KOPT-K1 (cell line): ENCODE measurements at regions not wholly inside any gene's neighbourhood (a gene's known extent, or its start where the extent isn't known, plus 50 kb on each side); places are given as distances from the start of the nearest gene placed in this dataset.
"Not testable (repeated sequence)": the region's sequence is repeated elsewhere in the genome, so short reads cannot be mapped to it uniquely, and the experiment has no call there.

Experiments
- H3K27ac ChIP-seq: fragments of 200-600 bp; sonication (generic); 2 replicates; pipeline ENCODE4 v1.5.1; 2016; ENCODE audit warnings: antibody characterized with exemption, mild to moderate bottlenecking, low read depth, low read length; ENCODE audit not compliant: poor library complexity, severe bottlenecking
- H3K36me3 ChIP-seq: fragments of 200-600 bp; sonication (generic); 2 replicates; pipeline ENCODE4 v1.5.1; 2017; ENCODE audit warnings: antibody characterized with exemption, mild to moderate bottlenecking, low read length, moderate library complexity; ENCODE audit not compliant: insufficient read depth
- H3K9me3 ChIP-seq: fragments of 200-600 bp; sonication (generic); 2 replicates; pipeline ENCODE4 v1.5.1; 2017; ENCODE audit warnings: antibody characterized with exemption, low read length, mild to moderate bottlenecking; ENCODE audit not compliant: insufficient read depth, poor library complexity, severe bottlenecking

DNA sequence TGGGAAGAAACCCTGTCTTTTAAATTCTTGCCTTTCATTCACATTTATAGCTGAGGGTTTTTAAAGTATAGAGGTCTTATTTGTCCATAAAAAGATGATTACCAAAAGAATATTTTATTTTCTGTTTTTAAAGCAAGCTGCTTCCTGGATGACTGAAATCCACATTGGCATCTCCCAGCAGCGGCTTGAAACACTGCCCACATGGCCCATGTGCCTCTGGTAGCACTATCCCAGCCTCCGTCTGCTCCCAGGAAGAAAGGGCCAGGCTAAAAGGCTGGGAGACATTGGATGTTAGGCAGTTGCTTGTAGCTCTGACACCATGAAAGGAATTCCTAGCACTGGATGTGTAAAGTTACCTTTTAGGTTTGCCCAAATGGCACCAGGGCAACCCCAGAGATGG lies 169.9 kb upstream of the CACNA1E start:
- Histone ChIP-seq H3K9me3 (no peaks in the 10 kb centered on the region), H3K27ac (no peak overlapping the region), H3K36me3 (no peaks in the 10 kb centered on the region)

DNA sequence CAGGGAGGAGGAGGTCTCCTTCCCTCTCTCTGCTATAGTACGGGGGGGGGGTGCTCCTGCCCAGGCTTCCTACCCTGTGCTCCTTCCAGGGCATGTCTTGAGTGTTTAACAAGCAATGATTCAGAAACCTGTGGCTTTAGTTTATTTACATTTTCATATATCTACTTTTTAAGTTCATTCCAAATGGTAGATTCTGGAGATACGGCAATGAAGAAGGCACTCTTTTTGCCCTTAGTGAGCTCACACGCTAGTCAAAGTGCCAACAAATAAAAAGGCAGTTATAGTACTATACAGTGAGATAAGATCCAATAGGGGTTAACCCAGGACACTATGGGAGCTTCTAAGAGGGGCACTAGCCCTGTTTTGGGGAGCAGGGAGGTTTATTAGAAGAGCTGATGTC lies 169.3 kb upstream of the CACNA1E start:
- Histone ChIP-seq H3K9me3 (no peaks in the 10 kb centered on the region), H3K36me3 (no peaks in the 10 kb centered on the region)

DNA sequence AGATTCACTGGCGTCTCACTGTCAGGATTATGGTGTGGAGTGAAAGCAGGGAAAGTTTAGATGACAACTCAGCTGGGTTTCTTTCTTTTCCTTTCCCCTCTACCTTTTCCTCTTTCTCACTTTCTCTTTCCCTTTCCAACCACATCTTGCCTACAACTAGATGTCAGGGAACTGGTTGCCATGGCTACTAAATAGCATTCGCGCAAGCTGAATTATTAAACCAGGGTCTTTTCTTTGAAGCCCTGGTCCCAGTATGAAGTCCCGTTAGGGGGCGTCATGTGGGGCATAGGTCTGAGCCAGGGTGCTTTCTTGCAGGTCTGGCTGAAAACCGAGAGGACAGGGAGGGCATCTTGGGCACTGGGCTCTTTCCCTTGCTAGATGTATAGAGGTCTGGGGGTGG lies 168.4 kb upstream of the CACNA1E start:
- Histone ChIP-seq H3K36me3 (no peaks in the 10 kb centered on the region), H3K27ac (no peak overlapping the region), H3K9me3 (no peaks in the 10 kb centered on the region)

More for the DNA sequence above, 169.3 kb upstream of the CACNA1E start:
- H3K27ac ChIP-seq: no peak overlapping the region

GRCh38 chr1:181317261-181317930 lies 165.9 kb upstream of the CACNA1E start:
- Histone ChIP-seq H3K27ac (no peak overlapping the region), H3K9me3 (no peaks in the 10 kb centered on the region), H3K36me3 (no peaks in the 10 kb centered on the region)

DNA sequence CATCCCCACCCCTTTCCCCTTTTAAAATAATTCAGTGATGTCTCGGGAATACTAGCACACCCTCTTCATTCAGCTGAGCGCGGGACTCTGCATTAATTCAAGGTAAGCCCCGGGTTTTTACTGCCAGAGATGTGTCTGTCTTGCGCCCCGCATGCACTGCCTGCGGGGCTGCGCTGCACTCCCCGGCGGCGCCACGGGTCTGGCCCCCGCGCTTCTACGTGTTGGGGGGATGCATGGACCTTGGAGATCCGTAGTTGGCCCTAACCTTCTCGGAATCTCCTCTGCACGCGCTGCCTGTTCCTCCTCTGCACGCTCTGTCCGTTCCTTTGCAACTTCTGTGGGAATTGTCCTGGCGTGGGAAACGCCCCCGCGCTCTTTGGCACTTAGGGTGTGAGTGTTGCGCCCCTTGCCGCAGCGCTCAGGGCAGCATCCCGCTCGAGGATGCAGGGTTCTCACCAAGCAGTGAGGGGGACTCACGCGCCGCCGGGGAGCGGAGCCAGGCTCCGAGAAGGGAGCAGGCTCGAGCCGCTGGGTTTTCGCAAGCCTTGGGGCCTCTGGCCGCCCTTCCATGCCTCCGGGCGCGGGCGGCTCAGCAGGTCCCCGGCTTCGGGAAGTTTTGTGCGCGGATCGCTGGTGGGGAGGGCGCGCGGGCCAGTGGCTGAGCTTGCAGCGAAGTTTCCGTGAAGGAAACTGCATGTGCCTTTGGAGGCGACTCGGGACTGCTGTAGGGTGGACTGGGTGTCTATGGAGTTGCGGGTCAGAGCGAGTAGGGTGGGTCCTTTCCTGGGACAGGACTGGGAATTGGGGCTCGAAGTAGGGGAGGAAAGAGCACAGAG lies 165.1 kb upstream of the CACNA1E start:
- H3K27ac ChIP-seq: no peak overlapping the region
- no peaks in the 10 kb centered on the region for H3K36me3 ChIP-seq
- H3K9me3 ChIP-seq: no peaks in the 10 kb centered on the region

- no peak overlapping the region for H3K27ac ChIP-seq
- H3K36me3 ChIP-seq: no peaks in the 10 kb centered on the region
- H3K9me3 ChIP-seq: no peaks in the 10 kb centered on the region
Measured at GRCh38 chr1:181318858-181319235, 164.5 kb upstream of the CACNA1E start.

DNA sequence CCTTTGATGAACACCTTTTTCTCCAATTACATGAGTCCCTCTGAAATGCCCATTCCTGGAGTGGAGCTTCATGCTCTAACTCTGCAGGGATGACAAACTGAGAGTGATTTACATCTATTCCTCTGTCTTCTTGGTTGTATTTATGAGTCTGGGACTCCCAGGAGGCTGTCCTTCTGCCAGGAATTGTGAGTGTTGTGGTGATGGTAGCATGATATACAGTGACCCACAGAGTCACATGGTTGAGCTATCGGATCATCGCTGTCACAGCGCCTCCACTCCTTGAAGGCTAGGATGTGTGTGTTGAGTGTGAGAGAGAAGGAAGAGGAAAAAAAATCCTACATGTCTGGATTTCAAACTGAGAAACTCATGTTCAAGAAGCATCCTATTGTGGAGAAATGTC lies 163.4 kb upstream of the CACNA1E start:
- no peaks in the 10 kb centered on the region for H3K36me3 ChIP-seq
- H3K27ac ChIP-seq: no peak overlapping the region
- no peaks in the 10 kb centered on the region for H3K9me3 ChIP-seq

DNA sequence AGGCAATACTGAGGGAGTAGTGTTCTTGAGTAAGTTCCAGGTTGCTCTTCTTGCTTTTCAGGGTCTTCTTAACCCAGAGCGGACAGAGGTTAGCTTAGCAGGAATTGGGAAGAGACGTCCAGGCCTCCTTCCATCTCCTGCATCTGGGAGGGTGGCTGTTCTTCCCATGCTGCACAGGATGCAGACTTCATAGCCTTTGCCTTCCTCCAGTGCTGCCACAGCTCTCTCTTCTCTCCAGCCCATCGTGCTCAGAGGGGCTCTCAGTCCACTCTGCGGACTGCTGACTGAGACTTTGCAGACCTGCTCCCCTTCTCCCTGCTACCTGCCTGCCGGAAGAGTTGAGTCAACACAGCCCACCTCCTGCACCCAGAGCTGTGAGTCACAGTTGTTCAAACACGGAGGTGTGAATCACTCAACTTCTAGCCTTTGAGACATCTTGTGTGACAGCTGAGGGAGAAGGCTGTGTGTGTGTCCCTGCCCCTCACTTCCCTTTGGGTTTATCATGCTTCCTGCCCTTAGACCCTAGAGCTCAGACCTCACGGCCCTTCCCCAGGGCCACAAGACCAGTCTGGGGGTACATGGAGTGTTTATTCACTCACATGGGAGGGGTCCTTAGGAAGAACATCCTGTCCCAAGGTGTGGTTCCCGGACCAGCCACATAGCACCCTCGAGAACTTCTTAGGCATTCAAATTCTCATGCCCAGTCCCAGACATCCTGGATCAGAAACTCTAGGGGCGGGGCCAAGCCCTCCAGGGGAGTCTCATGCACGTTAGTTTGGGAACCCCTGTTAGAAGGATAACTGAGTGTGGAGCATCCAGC lies 158.3 kb upstream of the CACNA1E start:
- H3K9me3 ChIP-seq: no peaks in the 10 kb centered on the region
- H3K27ac ChIP-seq: no peak overlapping the region
- no peaks in the 10 kb centered on the region for H3K36me3 ChIP-seq

DNA sequence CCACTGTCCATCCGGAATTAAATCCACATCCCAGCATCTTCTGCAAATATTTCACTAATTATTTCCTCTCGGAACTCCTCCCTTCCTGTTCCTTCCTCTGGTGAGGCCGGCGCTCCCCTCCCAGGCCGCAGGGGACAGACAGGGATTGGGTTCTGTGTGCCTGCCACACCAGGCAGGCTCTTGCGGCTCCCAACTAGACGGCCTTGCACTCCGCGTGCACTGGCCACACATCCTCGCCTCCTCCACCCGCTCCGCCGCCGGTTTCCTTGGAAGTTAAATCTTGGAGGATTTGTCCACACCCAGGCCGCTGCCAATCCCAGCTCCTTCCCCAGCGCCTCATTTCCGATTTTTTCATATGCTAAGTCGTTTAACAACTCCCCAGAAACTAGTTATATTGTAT lies 157.6 kb upstream of the CACNA1E start:
- not testable (repeated sequence) for H3K27ac ChIP-seq, H3K36me3 ChIP-seq, H3K9me3 ChIP-seq

- no peaks in the 10 kb centered on the region for H3K36me3 ChIP-seq
- H3K27ac ChIP-seq: no peak overlapping the region
- H3K9me3 ChIP-seq: no peaks in the 10 kb centered on the region
Measured at GRCh38 chr1:181326348-181326747, 157.0 kb upstream of the CACNA1E start.

DNA sequence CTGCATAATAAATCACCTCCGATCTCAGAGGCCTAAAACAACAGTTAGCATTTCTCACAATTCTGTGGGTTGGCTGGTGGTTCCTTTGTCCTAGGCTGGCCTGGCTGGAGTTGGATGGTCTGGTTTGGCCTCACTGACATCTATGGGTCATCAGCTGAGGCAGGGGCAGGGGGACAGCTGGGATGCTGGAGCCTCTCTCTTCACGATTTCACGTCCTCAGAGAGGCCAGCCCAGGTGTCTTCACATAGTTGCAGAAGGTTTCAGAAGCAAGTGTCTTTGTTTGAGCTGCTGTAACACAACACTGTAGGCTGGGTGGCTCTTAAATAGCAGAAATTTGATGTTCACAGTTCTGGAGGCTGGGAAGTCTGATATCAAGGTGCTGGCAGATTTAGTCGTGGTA lies 155.5 kb upstream of the CACNA1E start:
- Histone ChIP-seq H3K9me3 (no peaks in the 10 kb centered on the region), H3K27ac (no peak overlapping the region), H3K36me3 (no peaks in the 10 kb centered on the region)

DNA sequence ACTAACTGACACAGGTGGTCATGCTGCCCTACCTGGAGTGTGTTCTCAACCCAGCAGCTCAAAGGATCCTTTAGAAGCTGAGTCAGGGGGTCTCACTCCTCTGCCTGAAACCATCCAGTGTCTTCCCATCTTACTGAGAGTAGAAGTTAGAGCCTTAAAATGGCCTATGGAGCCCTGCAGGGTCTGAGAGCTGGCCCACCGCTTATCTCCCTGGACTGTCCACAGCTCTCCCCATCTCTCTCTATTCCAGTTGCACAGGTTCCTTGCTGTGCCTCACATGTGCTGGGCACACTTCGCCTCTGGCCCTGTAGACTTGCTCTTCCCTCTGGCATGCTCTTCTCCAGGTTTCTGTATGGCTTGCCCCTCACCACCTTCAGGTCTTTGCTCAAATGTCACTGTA lies 148.6 kb upstream of the CACNA1E start:
- Histone ChIP-seq H3K27ac (no peak overlapping the region), H3K9me3 (no peaks in the 10 kb centered on the region), H3K36me3 (no peaks in the 10 kb centered on the region)

GRCh38 chr1:181335631-181336030 lies 147.7 kb upstream of the CACNA1E start:
- H3K27ac ChIP-seq: no peak overlapping the region
- H3K9me3 ChIP-seq: no peaks in the 10 kb centered on the region
- H3K36me3 ChIP-seq: no peaks in the 10 kb centered on the region

DNA sequence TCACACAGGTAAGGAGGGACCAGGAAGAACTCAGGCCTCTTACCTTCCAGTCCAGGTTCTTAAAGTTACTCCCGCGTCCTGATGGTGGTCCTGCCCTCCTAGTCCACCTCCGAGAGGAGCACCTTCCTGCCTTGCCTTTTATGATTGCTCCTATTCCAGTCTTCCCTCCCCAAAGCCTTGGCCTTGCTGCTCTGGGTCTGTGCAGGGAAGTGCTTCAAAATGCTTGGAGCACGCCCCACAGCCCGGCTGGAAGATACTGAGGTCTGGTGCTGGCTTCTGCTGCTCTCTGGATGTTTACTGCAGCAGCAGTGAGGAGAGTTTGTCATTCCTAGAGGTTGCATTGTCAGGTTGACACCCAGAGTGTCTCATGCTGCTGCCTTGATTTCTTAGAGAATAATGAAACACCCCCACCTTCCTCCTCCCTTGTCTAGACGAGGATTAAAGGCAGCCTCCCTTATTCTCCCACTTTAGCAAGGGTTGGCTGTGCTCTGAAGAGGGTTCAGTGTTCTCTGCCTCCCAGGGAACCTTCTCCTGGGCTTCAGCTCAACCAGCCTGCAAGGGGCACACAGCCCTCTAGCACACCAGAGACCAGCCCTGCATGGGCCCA lies 142.2 kb upstream of the CACNA1E start:
- no peak overlapping the region for H3K27ac ChIP-seq
- H3K36me3 ChIP-seq: no peaks in the 10 kb centered on the region
- no peaks in the 10 kb centered on the region for H3K9me3 ChIP-seq

DNA sequence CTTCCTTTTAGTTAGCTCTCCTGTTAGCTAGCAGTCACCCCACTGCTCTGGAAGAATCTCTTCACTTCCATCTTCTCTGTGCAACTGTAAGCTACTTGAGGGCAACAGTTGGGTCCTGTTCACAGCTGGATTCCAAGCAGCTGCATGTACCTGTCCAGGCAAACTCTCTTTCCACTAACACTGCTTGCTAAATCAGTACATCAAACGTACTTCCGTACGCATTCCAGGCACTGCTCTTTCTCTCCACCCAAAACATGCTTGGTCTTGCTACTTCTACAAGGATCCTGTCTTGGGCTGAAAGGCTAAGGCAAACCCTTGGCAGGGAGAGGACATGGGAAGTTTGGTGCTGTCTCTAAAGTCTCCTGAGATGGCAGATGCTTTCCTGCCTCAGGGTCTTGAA lies 139.2 kb upstream of the CACNA1E start:
- no peaks in the 10 kb centered on the region for H3K36me3 ChIP-seq
- H3K27ac ChIP-seq: no peak overlapping the region
- H3K9me3 ChIP-seq: no peaks in the 10 kb centered on the region
